Smooth muscle cell (in vitro differentiated cells): ENCODE measurements at regions not wholly inside any gene's neighbourhood (a gene's known extent, or its start where the extent isn't known, plus 50 kb on each side); places are given as distances from the start of the nearest gene placed in this dataset.

Experiments
- DNase-seq: peaks from one replicate; lab custom pipeline; 2025; ENCODE audit not compliant: unreplicated experiment; lab: John Stamatoyannopoulos, UW
- H2AFZ ChIP-seq: fragments of 200-600 bp; sonication (generic); 2 replicates; pipeline ENCODE4 v1.6.0; 2016; ENCODE audit warnings: antibody characterized with exemption, low read depth, mild to moderate bottlenecking
- H3F3A ChIP-seq: fragments of 200-600 bp; sonication (generic); 2 replicates; pipeline ENCODE4 v1.6.0; 2017; ENCODE audit warnings: antibody characterized with exemption, low read depth
- H3K27ac ChIP-seq: fragments of 200-600 bp; sonication (generic); 2 replicates; pipeline ENCODE4 v1.5.1; 2016; ENCODE audit warnings: low read depth, mild to moderate bottlenecking
- H3K27me3 ChIP-seq: fragments of 200-600 bp; sonication (generic); 2 replicates; pipeline ENCODE4 v1.6.1; 2016; ENCODE audit warnings: low read depth, mild to moderate bottlenecking
- H3K36me3 ChIP-seq: fragments of 200-600 bp; sonication (generic); 2 replicates; pipeline ENCODE4 v1.5.1; 2016; ENCODE audit warnings: low read depth
- H3K4me1 ChIP-seq: fragments of 200-600 bp; sonication (generic); 2 replicates; pipeline ENCODE4 v1.5.1; 2016; ENCODE audit warnings: low read depth
- H3K4me2 ChIP-seq: fragments of 200-600 bp; sonication (generic); 2 replicates; pipeline ENCODE4 v1.6.0; 2016; ENCODE audit warnings: mild to moderate bottlenecking
- H3K4me3 ChIP-seq: fragments of 200-600 bp; sonication (generic); 2 replicates; pipeline ENCODE4 v1.5.1; 2016; ENCODE audit warnings: mild to moderate bottlenecking
- H3K79me2 ChIP-seq: fragments of 200-600 bp; sonication (generic); 2 replicates; pipeline ENCODE4 v1.6.0; 2016; ENCODE audit warnings: low read depth, mild to moderate bottlenecking
- H3K9ac ChIP-seq: fragments of 200-600 bp; sonication (generic); 2 replicates; pipeline ENCODE4 v1.6.0; 2016; ENCODE audit warnings: low read depth
- H3K9me3 ChIP-seq: fragments of 200-600 bp; sonication (generic); replicated peaks from 2 replicates; pipeline ENCODE4 v1.5.1; 2016; ENCODE audit warnings: low read depth
- H4K20me1 ChIP-seq: fragments of 200-600 bp; sonication (generic); 2 replicates; pipeline ENCODE4 v1.6.0; 2016; ENCODE audit warnings: low read depth
- WGBS: methylation state at CpG from one replicate; pipeline ENCODE4 v1.1.7; 2016; ENCODE audit warnings: low lambda C conversion rate; 5-methylcytosine and 5-hydroxymethylcytosine counted together
- TF ChIP-seq, protein P1 (sequence below): fragments of 200-600 bp; sonication (generic); IDR thresholded peaks from 2 replicates; pipeline ENCODE4 v1.5.1; 2017; ENCODE audit warnings: borderline replicate concordance, mild to moderate bottlenecking, antibody characterized with exemption; ENCODE audit not compliant: insufficient read depth, poor library complexity, severe bottlenecking

DNA sequence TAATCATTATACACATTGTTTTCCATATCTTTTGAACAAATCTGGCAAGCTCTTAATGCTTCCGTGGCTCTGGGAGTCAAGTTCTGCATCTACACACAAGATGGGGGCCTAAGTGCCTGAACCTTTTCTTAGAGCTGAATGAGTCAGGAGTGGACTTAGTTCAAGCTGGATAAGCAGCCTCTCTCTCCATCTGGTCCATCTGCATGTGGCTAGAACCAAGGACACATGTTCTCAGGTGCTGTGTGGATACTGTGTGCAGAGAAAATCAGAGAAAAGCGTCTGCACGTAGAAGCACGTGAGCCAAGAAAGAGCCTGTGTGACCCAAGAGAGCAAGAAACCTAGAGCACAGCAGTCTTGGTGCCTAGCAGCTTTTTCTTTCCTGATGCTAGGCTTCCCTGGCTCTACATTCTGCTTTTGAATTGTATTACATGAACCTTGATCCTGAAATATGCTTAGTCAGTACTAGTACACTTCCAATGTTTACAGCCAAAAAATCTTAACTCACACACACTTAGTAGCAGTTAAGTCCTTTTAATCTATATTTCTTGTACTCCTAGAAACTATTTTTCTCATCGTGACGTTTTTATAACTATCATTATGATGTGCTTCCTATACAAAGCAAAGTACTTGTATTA is 1798.9 kb downstream of the MAT2B start:
- WGBS = 90% methylated on average over 6 of the region's 6 CpGs
- no peak for DNase-seq
- no peaks in the 10 kb centered on the region for H3K4me1 ChIP-seq
- H3K27me3 ChIP-seq = no peaks in the 10 kb centered on the region
- H3K4me2 ChIP-seq = no peak overlapping the region
- no peak overlapping the region for H3K9ac ChIP-seq
- H3F3A ChIP-seq = no peaks in the 10 kb centered on the region
- no peak overlapping the region for H3K4me3 ChIP-seq
- no peaks in the 10 kb centered on the region for H3K36me3 ChIP-seq
- TF ChIP-seq, protein P1, sequence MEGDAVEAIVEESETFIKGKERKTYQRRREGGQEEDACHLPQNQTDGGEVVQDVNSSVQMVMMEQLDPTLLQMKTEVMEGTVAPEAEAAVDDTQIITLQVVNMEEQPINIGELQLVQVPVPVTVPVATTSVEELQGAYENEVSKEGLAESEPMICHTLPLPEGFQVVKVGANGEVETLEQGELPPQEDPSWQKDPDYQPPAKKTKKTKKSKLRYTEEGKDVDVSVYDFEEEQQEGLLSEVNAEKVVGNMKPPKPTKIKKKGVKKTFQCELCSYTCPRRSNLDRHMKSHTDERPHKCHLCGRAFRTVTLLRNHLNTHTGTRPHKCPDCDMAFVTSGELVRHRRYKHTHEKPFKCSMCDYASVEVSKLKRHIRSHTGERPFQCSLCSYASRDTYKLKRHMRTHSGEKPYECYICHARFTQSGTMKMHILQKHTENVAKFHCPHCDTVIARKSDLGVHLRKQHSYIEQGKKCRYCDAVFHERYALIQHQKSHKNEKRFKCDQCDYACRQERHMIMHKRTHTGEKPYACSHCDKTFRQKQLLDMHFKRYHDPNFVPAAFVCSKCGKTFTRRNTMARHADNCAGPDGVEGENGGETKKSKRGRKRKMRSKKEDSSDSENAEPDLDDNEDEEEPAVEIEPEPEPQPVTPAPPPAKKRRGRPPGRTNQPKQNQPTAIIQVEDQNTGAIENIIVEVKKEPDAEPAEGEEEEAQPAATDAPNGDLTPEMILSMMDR = no peak
- no peak overlapping the region for H2AFZ ChIP-seq
- no peak overlapping the region for H3K27ac ChIP-seq
- no peaks in the 10 kb centered on the region for H3K79me2 ChIP-seq
- H3K9me3 ChIP-seq = no peaks in the 10 kb centered on the region
- H4K20me1 ChIP-seq = no peaks in the 10 kb centered on the region

DNA sequence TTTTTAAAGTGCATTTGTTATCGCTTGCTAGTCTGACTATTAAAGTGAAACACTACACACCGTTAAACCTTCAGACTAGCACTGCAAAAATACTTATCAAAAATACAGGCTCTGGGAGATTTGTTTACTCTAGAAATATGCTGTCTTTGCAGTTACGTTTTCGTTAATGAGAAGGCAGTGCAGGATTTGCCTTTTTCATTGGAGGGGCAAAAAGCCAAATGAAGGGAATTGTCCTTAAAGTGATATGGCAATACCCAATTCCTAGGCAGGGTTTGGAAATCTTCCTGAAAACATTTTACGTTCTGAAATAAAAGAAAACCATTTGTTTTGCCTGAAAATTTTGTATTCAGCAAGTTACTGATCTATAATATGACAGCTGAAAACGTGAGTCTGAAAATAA is 1800.2 kb downstream of the MAT2B start:
- DNase-seq = no peak

DNA sequence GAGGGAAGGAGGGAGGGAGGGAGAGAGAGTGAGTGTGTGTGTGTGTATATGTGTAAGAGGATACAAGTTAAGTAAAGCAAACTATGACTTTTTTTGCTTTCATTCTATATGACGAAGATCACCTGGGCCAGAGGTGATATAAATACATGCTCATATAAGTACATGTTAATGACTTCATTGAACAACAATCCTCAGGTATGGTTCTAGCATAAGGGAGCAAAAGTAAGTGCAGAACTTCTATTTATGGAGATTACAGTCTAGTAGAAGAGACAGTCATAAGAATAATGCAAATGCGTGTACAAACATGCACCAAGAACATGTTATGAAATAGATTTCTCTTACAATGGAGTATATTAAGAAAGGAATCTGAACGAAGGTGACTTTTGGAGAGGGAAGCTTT is 1804.0 kb downstream of the MAT2B start:
- H4K20me1 ChIP-seq = no peaks in the 10 kb centered on the region
- WGBS = 92% methylated on average over 3 of the region's 3 CpGs
- TF ChIP-seq, protein P1 = no peak
- H3K4me1 ChIP-seq = no peaks in the 10 kb centered on the region
- no peaks in the 10 kb centered on the region for H3F3A ChIP-seq
- H3K79me2 ChIP-seq = no peaks in the 10 kb centered on the region
- DNase-seq = no peak
- H3K27ac ChIP-seq = no peak overlapping the region
- H2AFZ ChIP-seq = no peak overlapping the region
- no peaks in the 10 kb centered on the region for H3K9me3 ChIP-seq
- H3K36me3 ChIP-seq = no peaks in the 10 kb centered on the region
- no peak overlapping the region for H3K9ac ChIP-seq
- H3K27me3 ChIP-seq = no peaks in the 10 kb centered on the region
- no peak overlapping the region for H3K4me3 ChIP-seq
- no peak overlapping the region for H3K4me2 ChIP-seq

More for the DNA sequence above, 1800.2 kb downstream of the MAT2B start:
- Histone ChIP-seq H3K9ac (no peak overlapping the region), H3K4me1 (no peaks in the 10 kb centered on the region), H3K36me3 (no peaks in the 10 kb centered on the region), H3K79me2 (no peaks in the 10 kb centered on the region), H4K20me1 (no peaks in the 10 kb centered on the region), H3F3A (no peaks in the 10 kb centered on the region), H2AFZ (peak overlapping the region; percentile 24), H3K9me3 (no peaks in the 10 kb centered on the region), H3K27me3 (no peaks in the 10 kb centered on the region), H3K4me3 (no peak overlapping the region), H3K27ac (no peak overlapping the region), H3K4me2 (no peak overlapping the region)
- 66% methylated on average over 6 of the region's 6 CpGs for WGBS
- TF ChIP-seq, protein P1 = no peak

DNA sequence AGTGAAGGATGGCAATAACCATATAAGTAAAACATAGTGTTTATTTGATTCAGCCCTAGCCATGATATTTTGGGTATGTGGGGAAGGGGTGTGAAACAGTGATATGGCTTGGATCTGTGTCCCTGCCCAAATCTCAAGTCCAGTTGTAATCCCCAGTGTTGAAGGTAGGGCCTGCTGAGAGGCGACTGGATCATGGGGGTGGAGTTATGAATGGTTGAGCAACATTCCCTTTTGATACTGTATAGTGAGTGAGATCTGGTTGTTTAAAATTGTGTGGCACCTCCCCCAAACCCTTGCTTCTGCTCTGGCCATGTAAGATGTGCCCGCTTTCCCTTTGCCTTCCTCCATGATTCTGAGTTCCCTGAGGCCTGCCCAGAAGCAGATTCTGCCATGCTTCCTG is 1804.6 kb downstream of the MAT2B start:
- H4K20me1 ChIP-seq = no peaks in the 10 kb centered on the region
- no peak overlapping the region for H3K27ac ChIP-seq
- H3K4me1 ChIP-seq = no peaks in the 10 kb centered on the region
- H2AFZ ChIP-seq = no peak overlapping the region
- no peak overlapping the region for H3K4me2 ChIP-seq
- no peak for DNase-seq
- no peaks in the 10 kb centered on the region for H3K27me3 ChIP-seq
- H3F3A ChIP-seq = no peaks in the 10 kb centered on the region
- no peak overlapping the region for H3K9ac ChIP-seq
- H3K9me3 ChIP-seq = no peaks in the 10 kb centered on the region
- no peaks in the 10 kb centered on the region for H3K79me2 ChIP-seq
- TF ChIP-seq, protein P1 = no peak
- no peak overlapping the region for H3K4me3 ChIP-seq
- 100% methylated on average over 2 of the region's 2 CpGs for WGBS
- H3K36me3 ChIP-seq = no peaks in the 10 kb centered on the region
